GM21528 (cell line): ENCODE measurements at regions not wholly inside any gene's neighbourhood (a gene's known extent, or its start where the extent isn't known, plus 50 kb on each side); places are given as distances from the start of the nearest gene placed in this dataset.
"Not testable (repeated sequence)": the region's sequence is repeated elsewhere in the genome, so short reads cannot be mapped to it uniquely, and the experiment has no call there.

Source experiments
- ATAC-seq: cut with Tn5 transposase; IDR thresholded peaks from one replicate; pipeline ENCODE4 v1.9.1; 2021; ENCODE audit warnings: mild to moderate bottlenecking, moderate library complexity; ENCODE audit not compliant: unreplicated experiment, low FRiP score

DNA sequence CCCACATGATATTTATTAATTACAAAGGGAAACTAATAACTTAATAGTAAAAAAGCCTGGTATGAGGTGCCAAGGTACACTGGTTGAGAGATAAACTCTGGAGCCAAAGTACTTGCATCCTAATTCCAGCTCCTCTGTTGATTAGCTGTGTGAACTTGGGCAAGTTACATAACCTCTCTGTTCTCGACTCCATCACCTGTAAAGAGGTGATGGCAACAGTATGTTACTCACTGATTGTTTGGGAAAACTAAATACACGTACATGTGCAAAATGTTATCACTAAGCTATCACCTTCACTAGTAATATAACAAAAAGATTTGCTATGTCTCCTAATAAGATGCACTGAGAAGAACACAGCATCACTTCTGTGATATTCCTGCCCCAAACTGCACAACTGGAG is 206.4 kb downstream of the MEX3B start:
- ATAC-seq: no peak

DNA sequence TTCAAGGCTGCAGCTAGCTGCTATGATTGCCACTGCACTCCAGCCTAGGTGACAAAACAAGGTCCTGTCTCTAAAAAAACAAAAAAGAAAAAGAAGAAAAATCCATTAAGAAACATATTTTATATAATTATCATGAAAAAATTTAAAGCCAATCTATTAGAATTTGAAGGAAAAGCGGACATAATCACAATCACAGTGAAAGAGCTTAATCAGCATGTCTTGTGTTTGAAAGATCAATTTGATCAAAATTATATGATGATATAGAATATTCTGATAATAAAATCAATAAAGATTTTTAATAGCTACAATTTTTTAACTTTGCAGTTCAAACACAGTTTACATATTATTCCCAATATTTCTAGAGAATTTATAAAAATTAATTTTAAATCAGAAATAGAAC is 210.1 kb downstream of the MEX3B start:
- no peak for ATAC-seq

DNA sequence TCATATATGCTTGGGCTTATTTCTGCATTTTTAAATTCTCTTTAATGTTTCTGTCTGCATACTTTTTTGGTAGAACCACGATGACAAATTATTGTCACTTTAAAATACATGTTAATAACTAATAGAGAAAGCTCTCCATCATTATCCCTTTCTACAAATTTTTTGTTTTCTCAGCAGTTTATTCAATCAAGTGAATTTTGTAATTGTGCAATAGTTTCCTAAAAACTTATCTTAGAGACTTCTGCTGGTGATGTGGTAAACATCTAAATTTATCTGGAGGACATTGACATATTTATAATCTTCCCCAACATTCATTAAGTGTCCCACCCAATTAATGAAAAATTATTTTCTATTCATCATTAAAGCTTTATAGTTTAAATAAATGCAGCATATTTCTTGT is 215.3 kb downstream of the MEX3B start:
- no peak for ATAC-seq

DNA sequence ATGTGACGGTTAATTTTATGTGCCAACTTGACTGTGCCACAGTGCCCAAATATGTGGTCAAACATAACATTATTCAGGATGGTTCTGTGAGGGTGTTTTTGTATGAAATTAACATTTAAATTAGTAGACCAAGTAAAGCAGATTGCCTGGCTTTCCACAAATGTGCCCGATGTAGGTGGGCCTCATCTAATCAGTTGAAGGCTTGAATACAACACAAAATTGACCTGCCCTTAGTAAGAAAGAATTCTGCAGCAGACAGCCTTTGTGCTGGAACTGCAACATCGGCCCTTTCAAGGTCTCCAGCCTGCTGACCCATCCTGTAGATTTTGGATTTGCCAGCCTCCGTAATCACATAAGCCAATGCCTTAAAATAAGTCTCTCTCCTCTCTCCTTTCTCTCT is 215.9 kb downstream of the MEX3B start:
- no peak for ATAC-seq

DNA sequence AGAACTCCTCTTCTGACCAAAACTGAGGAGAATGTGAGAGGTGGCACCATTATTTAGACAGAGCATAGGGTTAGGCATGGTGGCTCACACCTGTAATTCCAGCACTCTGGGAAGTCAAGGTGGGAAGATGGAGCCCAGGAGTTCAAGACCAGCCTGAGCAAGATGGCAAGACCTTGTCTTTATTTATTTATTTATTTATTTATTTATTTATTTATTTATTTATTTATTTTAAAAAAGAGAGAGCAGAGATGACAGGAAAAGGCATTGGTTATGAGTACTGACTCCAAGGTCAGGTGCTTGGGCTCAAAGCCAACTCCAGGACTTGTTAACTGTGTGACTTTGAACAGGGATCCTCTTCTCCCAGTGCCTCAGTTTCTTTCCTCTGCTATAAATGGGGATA is 217.7 kb downstream of the MEX3B start:
- no peak for ATAC-seq

DNA sequence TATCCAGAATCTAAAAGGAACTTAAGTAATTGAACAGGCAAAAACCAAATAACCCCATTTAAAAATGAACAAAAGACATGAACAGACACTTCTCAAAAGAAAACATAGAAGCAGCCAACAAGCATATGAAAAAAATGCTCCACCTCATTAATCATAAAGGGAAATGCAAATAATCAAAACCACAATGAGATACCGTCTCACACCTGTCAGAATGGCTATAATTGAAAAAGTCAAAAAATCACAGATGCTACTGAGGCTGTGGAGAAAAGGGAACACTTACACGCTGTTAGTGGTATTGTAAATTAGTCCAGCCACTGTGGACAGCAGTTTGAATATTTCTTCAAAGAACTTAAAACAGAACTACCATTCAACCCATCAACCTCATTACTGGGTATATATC is 220.7 kb downstream of the MEX3B start:
- ATAC-seq: no peak

DNA sequence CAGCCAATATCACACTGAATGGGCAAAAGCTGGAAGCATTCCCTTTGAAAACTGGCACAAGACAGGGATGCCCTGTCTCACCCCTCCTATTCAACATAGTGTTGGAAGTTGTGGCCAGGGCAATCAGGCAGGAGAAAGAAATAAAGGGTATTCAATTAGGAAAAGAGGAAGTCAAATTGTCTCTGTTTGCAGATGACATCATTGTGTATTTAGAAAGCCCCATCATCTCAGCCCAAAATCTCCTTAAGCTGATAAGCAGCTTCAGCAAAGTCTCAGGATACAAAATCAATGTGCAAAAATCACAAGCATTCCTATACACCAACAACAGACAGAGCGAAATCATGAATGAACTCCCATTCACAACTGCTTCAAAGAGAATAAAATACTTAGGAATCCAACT is 223.2 kb downstream of the MEX3B start:
- not testable (repeated sequence) for ATAC-seq

DNA sequence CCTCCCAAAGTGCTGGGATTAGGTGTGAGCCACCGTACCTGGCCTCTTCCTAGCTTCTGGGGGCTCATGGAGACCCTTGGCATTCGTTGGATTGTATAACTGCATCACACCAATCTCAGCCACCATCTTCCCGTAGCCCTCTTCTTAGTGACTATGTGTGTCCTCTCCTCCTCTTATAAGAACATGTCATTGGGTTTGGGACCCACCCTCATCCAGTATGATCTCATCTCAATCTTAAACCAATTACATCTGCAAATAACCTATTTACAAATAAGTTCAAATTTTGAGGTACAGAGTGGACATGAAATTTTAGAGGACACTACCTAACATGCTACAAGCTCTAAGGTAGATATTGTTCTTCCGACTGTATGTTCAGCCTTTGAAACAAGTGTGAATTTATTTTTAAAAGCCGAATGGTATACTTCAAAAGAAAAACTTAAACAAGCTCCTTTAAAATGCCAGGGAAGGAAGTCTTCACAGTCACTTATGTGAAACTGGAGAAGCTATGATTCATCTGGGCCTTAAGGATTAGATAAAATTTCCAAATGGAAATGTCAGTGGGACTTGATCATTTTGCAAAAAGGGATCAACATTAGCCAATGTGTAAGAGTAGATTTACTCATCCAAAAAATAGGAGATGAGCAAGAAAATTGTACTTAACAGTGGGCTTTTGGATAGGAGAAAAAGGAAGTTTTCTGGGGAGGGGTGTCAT is 225.7 kb downstream of the MEX3B start:
- ATAC-seq: no peak

DNA sequence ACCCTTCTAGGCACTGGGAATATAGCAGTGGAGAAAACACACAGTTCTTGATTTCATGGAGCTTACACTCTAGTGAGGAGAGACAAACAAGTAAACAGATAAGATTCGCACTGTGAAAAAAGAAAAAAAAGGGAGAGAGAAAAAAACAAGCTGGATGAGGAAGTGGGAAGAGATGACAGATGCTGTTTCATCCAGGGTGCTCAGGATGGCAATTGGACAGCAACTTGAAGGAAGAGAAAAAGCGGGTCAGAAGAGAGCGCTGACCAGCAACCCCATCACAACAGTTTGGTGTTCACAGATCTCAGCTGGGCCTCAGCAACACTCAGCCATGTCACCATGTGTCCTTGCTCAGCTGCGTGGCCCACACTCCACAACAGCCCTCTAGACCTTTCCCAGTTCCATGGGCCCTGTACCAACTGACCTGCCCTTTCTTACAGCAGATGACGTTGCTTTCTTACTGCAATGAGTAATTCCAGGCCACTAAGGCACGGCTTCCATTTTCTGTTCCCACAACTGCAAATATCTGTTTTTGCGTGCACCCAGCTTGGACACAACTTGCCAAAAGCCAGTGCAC is 230.8 kb downstream of the MEX3B start:
- ATAC-seq: no peak

DNA sequence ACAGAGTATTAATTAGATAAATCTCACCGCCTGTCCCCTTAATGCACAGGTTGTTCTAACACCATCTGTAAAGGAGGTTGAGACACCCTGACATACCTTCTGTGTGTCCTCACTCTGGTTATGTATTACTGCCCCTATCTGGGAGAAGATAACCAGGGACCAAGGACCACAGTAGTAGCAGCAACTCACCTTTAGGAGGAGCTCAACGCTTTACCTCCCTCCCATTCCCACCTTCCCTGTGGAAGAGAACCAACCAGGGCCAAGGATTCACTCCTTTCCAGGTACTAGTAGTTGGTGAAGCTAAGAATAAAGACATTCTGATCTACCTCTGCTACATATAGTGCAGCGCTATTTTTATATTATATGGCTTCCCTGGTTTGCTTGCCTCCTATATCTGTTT is 232.6 kb downstream of the MEX3B start:
- ATAC-seq: no peak

DNA sequence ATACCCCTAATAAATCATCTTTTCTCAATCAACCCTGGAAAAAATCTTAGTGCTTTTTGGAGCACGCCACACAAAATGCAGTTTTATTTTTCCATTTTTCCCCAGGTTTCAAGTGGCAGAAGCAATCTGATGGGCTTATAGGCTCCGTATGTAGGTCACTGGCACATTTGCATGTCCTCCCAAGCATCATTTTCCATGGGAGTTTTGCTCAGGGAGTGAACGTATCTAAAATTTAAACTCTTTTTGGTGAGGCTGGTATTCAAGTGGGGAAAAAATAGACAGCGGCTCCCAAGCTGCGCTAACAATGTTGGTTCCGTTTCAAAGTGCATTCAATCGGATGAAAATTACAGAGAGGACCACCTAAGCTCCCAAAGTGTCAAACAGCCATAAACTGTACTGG is 233.4 kb downstream of the MEX3B start:
- no peak for ATAC-seq

DNA sequence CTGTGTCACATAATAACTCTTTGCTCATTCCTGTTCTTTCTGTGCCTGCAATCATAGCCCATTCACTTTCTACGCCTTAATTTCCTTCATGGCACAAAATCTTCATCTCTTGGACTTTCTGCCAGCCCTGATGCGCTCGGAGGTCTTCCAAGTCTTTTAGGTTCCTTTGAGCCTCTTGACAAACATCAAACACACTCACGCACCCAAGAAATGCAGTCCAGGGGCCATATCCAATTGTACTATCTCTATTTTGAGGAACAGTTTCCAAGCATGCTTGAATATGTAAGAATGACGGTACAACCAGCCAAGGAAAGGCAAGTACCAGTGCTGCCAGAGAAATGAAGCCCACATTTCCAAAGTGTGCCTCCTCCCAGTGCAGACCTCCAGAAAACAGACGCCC is 234.1 kb downstream of the MEX3B start:
- no peak for ATAC-seq

DNA sequence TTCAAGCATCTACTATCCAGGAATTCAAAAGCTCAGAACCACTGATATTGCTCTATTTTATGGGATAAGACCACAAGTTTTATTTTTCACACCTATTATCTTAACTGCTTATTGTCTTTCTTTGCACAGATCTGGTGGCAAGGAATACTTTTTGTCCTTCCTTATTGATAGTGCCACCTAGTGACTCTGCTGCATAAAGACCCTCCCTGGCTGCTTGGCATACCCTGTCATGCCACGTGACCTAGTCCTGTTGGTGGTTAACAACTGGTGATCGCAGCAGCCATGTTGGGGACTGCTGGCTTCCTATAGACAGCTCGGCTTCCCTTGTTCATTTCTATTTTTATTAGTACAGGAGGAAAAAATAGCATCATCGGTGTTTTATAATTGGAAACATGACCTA is 236.3 kb downstream of the MEX3B start:
- ATAC-seq: no peak

DNA sequence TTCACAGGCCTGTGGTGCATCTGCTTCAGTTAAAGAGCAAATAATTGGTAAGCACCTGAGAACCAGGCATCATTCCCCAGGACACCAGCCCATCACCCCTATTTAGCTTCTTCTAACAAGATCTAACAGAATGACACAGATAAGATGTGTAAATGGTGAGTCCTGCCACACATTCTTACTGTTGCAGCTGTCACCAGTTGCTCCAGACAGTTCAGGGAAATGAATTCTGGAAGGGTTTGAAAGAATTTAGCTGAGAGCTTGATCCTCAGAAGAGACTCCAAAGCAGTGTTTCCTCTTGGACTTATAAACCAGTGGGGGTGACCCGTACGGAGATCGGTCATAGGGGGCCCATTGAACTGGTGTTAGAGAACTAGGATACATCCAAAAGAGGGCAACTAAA is 238.0 kb downstream of the MEX3B start:
- ATAC-seq: no peak

DNA sequence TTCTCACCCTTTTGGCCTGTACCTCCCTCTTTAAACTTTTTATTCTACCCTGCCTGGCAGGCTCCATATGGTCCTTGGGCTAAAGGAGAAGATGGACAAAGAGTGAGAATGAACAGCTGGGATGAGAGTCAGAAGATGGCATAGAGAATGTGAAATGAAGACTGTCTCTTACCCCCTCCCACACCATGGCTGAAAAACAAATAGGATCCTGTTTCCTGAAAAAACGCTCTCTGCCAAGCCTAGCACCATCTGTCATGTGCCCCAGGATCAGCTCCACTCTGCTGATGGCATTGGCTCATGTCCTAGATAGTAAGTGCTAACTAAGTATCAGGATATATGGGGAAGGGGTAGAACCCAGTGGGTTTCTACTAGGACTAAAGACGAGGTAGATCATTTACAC is 238.6 kb downstream of the MEX3B start:
- no peak for ATAC-seq

DNA sequence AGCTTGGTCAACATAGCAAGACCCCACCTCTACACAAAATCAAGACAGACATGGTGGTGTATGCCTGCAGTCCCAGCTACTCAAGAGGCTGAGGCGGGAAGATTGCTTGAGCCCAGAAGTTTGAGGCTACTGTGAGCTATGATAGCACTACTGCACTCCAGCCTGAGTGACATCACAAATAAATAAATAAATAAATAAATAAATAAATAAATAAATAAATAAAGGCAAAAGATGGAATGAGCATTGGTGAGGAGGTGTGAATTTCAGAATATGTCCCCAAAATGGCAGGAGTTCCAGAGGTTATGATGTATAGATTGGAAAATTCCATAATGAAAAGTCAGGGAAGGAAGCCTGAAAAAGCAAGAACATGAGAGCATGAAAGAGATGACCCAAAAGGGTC is 249.9 kb downstream of the MEX3B start:
- ATAC-seq: no peak

DNA sequence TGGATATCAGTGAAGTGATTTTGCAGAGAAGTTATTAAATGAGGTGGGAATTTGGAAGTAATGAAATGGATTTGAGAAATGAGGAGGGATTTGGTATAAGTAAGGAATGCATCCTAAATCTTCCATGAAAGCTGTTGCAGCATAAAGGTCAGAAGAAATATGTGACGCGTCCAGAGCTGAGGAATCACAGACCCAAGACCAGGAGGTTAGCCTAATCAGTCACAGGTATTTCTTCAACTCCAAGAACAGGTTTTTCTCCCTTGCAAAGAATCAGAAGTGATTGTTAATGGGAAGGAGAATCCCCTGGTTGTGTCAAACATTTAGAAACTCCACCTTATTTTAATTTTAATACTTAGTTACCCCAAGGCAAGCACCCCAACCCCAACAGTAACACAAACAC is 253.2 kb downstream of the MEX3B start:
- no peak for ATAC-seq

DNA sequence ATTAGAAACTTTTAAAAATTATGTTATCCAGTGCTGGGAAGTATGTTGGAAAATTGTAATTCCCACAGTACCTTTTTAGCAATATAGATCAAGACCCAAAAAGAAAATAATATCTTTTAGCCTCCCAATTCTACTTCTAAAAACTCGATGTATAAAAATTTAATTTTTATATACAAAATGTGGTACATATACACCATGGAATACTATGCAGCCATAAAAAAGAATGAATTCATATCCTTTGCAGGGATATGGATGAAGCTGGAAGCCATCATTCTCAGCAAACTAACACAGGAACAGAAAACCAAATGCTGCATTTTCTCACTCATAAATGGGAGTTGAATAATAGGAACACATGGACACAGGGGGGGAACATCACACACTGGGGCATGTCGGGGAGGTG is 254.5 kb downstream of the MEX3B start:
- ATAC-seq: not testable (repeated sequence)

DNA sequence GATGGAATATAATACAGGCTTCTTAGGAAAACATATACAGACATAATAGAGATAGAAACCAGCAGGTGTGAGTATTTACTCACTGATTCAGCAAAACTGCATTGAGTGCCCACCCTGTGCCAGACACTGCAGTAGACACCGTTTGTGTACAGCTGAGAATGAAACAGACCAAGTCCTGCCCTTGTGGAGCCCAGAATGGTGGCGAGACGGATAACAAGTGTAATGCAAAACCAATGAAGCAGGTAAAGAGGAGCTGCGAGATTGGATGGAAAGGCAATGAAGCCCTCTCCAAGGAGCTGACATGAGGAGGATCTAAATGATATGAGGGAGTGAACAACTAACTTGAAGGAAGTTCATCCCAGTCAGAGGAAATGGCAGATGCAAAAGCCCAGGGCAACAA is 256.4 kb downstream of the MEX3B start:
- no peak for ATAC-seq

DNA sequence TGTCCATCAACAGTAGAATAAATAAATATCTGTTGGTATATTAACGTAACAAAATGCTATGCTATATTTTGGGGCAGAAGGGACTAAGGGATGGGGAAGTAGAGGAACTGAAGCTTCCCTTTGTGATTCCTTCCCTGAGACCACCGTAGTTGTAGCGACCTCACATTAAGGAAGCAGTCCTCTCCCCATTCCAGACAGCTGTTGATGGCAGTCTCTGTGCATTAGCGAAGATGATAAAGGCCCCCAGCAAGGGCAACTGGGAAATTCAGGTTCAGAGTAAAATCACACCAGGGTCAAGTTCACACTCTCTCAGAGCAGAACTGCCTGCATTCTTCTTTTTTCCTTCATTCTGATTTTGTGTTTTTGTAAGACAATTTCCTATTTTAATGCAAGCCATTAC is 259.0 kb downstream of the MEX3B start:
- ATAC-seq: no peak

DNA sequence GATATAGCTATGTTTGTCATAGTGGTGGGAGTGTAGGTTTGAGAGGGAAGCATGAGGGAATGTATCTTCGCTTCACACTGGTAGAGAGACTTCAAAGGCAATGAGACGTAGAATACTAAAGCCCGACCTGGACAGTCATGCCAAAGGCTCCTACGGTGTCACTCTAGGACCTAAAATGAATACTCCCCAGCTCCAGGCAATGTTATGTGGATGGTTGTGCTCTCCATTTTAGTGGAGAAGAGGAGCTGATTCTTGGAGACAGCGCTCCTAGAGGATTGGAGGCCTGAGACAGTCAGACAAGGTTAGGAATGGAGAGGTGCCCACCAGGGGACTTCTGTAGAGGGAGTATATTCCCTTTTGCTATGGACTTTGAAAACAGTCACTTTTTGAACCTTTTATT is 260.1 kb downstream of the MEX3B start:
- no peak for ATAC-seq

DNA sequence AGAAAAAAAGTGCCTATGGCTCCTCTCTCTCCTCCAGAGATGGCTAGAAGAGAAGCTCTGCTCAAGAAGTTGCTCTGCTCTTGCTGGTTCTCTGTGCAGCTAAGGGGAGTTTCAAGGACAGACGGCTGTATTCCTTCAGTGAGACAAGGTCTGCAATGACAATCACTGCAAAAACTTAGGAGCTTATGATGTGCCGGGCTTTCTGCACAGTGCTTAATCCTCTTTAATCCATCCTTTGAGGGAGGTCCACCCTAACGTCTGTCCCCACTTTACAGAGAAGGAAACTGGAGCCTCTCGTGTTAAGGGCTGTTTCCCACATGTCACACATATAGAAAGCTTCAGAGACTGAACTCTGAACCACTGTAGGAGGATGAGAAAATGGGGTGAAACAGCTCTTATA is 260.6 kb downstream of the MEX3B start:
- no peak for ATAC-seq

DNA sequence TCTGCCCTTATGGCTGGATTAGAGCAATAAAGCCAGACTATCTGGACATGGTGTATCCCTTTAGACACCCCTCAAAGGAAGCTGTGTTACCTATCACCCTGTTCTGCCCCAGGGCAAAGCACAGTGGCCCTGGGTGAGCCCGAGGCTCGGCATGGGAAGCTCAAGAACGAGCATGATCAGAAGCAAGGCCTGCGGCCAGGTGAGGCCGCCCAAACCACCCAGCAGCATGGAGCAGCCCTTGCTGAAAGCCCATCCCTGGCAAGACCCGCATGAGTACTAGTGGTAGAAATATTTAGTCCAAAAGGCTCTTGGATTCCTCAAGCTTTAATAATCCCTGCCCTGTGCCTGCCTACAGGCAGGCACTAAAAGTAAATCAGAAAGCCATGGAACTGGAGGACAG is 261.1 kb downstream of the MEX3B start:
- no peak for ATAC-seq
